GM23338 (cell line): ENCODE measurements at regions not wholly inside any gene's neighbourhood (a gene's known extent, or its start where the extent isn't known, plus 50 kb on each side); places are given as distances from the start of the nearest gene placed in this dataset.

Experiments used
- EZH2 ChIP-seq: fragments of 200-600 bp; sonication (generic); IDR thresholded peaks from one replicate; pipeline ENCODE4 v1.8.0; 2017; ENCODE audit warnings: antibody characterized with exemption, mild to moderate bottlenecking, low read depth; ENCODE audit not compliant: unreplicated experiment
- EZH2phosphoT487 ChIP-seq: fragments of 200-600 bp; sonication (generic); IDR thresholded peaks from one replicate; pipeline ENCODE4 v1.8.1; 2018; ENCODE audit warnings: antibody characterized with exemption; ENCODE audit not compliant: unreplicated experiment
- POLR2AphosphoS5 ChIP-seq: IDR thresholded peaks from 2 replicates; pipeline ENCODE4 v1.6.1; 2016; ENCODE audit warnings: antibody characterized with exemption, low read depth
- TF ChIP-seq, protein P1 (sequence below): IDR thresholded peaks from one replicate; pipeline ENCODE4 v1.6.1; 2018; ENCODE audit warnings: antibody characterized with exemption; ENCODE audit not compliant: unreplicated experiment
- TF ChIP-seq, protein P2 (sequence below), 2 experiments: fragments of 200-600 bp in 1 of 2; sonication (generic) in 1 of 2; conservative IDR thresholded peaks; 2 replicates each; pipeline versions ENCODE4 v1.5.1 to v1.6.1; 2016 to 2017; ENCODE audit warnings: antibody characterized with exemption in 2 of 2, low read depth in 2 of 2, mild to moderate bottlenecking in 2 of 2, moderate library complexity in 1 of 2
- TF ChIP-seq, protein P3 (sequence below): fragments of 250-450 bp; sonication (Bioruptor Pico); IDR thresholded peaks from 2 replicates; pipeline ENCODE4 v1.5.0; 2020; ENCODE audit warnings: mild to moderate bottlenecking, moderate library complexity

DNA sequence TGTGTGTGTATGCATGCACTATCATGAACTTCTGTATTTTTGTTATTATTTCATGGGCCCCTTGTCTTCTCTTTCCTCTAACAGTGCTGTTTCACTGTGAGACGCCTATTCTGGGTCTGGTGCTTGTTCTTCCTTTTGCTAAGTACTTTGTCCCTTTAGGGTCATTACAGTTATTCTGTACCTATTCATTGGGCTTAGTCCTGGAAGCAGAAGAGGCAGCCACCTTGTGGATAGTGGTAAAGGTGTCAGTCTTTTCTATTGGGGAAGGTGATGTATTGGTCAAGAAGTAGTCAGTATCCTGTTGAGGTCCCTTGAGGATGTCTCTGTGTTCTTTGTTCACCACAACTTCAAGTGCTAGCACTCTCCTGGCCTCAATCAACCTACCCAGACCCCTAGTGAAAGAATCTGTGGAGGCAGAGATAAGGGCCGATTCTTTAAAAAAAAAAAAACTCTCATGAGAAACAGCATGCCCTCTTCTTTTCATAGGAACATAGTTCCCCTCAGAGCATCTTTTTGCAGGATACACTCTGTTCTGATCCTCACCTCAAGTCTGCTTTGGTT lies 593.8 kb downstream of the SPRY1 start:
- TF ChIP-seq EZH2 (no peak), EZH2phosphoT487 (no peak), POLR2AphosphoS5 (no peak)
- TF ChIP-seq, protein P1, sequence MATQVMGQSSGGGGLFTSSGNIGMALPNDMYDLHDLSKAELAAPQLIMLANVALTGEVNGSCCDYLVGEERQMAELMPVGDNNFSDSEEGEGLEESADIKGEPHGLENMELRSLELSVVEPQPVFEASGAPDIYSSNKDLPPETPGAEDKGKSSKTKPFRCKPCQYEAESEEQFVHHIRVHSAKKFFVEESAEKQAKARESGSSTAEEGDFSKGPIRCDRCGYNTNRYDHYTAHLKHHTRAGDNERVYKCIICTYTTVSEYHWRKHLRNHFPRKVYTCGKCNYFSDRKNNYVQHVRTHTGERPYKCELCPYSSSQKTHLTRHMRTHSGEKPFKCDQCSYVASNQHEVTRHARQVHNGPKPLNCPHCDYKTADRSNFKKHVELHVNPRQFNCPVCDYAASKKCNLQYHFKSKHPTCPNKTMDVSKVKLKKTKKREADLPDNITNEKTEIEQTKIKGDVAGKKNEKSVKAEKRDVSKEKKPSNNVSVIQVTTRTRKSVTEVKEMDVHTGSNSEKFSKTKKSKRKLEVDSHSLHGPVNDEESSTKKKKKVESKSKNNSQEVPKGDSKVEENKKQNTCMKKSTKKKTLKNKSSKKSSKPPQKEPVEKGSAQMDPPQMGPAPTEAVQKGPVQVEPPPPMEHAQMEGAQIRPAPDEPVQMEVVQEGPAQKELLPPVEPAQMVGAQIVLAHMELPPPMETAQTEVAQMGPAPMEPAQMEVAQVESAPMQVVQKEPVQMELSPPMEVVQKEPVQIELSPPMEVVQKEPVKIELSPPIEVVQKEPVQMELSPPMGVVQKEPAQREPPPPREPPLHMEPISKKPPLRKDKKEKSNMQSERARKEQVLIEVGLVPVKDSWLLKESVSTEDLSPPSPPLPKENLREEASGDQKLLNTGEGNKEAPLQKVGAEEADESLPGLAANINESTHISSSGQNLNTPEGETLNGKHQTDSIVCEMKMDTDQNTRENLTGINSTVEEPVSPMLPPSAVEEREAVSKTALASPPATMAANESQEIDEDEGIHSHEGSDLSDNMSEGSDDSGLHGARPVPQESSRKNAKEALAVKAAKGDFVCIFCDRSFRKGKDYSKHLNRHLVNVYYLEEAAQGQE = no peak
- TF ChIP-seq, protein P2, sequence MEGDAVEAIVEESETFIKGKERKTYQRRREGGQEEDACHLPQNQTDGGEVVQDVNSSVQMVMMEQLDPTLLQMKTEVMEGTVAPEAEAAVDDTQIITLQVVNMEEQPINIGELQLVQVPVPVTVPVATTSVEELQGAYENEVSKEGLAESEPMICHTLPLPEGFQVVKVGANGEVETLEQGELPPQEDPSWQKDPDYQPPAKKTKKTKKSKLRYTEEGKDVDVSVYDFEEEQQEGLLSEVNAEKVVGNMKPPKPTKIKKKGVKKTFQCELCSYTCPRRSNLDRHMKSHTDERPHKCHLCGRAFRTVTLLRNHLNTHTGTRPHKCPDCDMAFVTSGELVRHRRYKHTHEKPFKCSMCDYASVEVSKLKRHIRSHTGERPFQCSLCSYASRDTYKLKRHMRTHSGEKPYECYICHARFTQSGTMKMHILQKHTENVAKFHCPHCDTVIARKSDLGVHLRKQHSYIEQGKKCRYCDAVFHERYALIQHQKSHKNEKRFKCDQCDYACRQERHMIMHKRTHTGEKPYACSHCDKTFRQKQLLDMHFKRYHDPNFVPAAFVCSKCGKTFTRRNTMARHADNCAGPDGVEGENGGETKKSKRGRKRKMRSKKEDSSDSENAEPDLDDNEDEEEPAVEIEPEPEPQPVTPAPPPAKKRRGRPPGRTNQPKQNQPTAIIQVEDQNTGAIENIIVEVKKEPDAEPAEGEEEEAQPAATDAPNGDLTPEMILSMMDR (conservative IDR thresholded peaks at IDR 0.05; ENCODE audit: low read depth in 2 of 2) = peak in 1 of 2 experiments; percentile 59; a peak in 3 of 4 replicates
- TF ChIP-seq, protein P3, sequence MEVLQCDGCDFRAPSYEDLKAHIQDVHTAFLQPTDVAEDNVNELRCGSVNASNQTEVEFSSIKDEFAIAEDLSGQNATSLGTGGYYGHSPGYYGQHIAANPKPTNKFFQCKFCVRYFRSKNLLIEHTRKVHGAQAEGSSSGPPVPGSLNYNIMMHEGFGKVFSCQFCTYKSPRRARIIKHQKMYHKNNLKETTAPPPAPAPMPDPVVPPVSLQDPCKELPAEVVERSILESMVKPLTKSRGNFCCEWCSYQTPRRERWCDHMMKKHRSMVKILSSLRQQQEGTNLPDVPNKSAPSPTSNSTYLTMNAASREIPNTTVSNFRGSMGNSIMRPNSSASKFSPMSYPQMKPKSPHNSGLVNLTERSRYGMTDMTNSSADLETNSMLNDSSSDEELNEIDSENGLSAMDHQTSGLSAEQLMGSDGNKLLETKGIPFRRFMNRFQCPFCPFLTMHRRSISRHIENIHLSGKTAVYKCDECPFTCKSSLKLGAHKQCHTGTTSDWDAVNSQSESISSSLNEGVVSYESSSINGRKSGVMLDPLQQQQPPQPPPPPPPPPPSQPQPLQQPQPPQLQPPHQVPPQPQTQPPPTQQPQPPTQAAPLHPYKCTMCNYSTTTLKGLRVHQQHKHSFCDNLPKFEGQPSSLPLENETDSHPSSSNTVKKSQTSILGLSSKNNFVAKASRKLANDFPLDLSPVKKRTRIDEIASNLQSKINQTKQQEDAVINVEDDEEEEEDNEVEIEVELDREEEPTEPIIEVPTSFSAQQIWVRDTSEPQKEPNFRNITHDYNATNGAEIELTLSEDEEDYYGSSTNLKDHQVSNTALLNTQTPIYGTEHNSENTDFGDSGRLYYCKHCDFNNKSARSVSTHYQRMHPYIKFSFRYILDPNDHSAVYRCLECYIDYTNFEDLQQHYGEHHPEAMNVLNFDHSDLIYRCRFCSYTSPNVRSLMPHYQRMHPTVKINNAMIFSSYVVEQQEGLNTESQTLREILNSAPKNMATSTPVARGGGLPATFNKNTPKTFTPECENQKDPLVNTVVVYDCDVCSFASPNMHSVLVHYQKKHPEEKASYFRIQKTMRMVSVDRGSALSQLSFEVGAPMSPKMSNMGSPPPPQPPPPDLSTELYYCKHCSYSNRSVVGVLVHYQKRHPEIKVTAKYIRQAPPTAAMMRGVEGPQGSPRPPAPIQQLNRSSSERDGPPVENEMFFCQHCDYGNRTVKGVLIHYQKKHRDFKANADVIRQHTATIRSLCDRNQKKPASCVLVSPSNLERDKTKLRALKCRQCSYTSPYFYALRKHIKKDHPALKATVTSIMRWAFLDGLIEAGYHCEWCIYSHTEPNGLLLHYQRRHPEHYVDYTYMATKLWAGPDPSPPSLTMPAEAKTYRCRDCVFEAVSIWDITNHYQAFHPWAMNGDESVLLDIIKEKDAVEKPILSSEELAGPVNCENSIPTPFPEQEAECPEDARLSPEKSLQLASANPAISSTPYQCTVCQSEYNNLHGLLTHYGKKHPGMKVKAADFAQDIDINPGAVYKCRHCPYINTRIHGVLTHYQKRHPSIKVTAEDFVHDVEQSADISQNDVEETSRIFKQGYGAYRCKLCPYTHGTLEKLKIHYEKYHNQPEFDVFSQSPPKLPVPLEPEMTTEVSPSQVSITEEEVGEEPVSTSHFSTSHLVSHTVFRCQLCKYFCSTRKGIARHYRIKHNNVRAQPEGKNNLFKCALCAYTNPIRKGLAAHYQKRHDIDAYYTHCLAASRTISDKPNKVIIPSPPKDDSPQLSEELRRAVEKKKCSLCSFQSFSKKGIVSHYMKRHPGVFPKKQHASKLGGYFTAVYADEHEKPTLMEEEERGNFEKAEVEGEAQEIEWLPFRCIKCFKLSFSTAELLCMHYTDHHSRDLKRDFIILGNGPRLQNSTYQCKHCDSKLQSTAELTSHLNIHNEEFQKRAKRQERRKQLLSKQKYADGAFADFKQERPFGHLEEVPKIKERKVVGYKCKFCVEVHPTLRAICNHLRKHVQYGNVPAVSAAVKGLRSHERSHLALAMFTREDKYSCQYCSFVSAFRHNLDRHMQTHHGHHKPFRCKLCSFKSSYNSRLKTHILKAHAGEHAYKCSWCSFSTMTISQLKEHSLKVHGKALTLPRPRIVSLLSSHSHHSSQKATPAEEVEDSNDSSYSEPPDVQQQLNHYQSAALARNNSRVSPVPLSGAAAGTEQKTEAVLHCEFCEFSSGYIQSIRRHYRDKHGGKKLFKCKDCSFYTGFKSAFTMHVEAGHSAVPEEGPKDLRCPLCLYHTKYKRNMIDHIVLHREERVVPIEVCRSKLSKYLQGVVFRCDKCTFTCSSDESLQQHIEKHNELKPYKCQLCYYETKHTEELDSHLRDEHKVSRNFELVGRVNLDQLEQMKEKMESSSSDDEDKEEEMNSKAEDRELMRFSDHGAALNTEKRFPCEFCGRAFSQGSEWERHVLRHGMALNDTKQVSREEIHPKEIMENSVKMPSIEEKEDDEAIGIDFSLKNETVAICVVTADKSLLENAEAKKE (CRISPR knock-in tag) = no peak
